ENCODE measurements at regions not wholly inside any gene's neighbourhood (a gene's known extent, or its start where the extent isn't known, plus 50 kb on each side); places are given as distances from the start of the nearest gene placed in this dataset.

DNA sequence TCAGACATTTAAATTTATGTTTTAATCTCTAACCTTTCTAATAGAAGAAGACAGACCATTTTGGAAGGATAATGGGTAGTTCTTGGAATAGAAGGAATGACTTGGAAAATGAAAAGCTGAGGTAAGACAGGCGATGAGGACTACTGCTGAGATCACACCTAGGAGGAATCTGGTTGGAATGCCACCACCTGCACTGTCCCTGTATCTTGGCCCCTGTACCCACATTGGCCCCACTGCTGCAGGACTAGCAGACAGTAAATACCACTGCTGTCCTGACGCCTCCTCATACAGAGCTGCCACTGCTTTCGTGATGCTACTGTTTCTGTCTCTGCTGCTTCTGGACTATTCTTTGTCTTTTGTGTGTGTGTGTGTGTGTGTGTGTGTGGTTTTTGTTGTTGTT lies 359.8 kb downstream of the TMEM232 start:
- TF ChIP-seq ZFX (IDR thresholded peaks at IDR 0.05; ENCODE audit: borderline replicate concordance), result no peak
- TF ChIP-seq, protein P1, sequence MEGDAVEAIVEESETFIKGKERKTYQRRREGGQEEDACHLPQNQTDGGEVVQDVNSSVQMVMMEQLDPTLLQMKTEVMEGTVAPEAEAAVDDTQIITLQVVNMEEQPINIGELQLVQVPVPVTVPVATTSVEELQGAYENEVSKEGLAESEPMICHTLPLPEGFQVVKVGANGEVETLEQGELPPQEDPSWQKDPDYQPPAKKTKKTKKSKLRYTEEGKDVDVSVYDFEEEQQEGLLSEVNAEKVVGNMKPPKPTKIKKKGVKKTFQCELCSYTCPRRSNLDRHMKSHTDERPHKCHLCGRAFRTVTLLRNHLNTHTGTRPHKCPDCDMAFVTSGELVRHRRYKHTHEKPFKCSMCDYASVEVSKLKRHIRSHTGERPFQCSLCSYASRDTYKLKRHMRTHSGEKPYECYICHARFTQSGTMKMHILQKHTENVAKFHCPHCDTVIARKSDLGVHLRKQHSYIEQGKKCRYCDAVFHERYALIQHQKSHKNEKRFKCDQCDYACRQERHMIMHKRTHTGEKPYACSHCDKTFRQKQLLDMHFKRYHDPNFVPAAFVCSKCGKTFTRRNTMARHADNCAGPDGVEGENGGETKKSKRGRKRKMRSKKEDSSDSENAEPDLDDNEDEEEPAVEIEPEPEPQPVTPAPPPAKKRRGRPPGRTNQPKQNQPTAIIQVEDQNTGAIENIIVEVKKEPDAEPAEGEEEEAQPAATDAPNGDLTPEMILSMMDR (IDR thresholded peaks at IDR 0.05), result no peak

Data from 22Rv1 (cell line).